ENCODE measurements at regions not wholly inside any gene's neighbourhood (a gene's known extent, or its start where the extent isn't known, plus 50 kb on each side); places are given as distances from the start of the nearest gene placed in this dataset.

- Histone ChIP-seq H3K9me3 (ENCODE audit: control insufficient read depth, insufficient read depth, low read depth, low read length) (no peaks in the 10 kb centered on the region), H3K4me3 (ENCODE audit: low read depth, low read length) (no peak overlapping the region), H3K27ac (ENCODE audit: extremely low read depth, low read depth, low read length) (0 out of 2 replicates have a peak overlapping the region, but pooled peaks have one; percentile 37), H3K4me1 (ENCODE audit: control insufficient read depth, insufficient read depth, low read length) (peaks cover 15% of the 10 kb centered on the region), H3K36me3 (ENCODE audit: control insufficient read depth in 2 of 2, insufficient read depth in 1 of 2, low read length in 2 of 2) (peaks cover 0 to 7% of the 10 kb centered on the region in 2 experiments; a peak in 2 of 3 replicates)
- CTCF ChIA-PET: interaction anchor here (0.6 to 2.2 kb wide), 3 partner anchors 23 to 82 kb away, joined by 3 to 9 read pairs (median 3); no protein-coding TSS in a partner anchor
- POLR2A ChIA-PET: interaction anchor here (0.6 to 0.8 kb wide), 4 partner anchors 39 to 139 kb away, joined by 3 to 5 read pairs (median 4); a partner anchor contains a TSS
- 0 out of 2 replicates have a peak, but pooled peaks have one; percentile 3 for TF ChIP-seq KLF7 (tag by site-specific recombination; IDR thresholded peaks at IDR 0.05; ENCODE audit: borderline replicate concordance)
- no peak for TF ChIP-seq ZNF560 (tag by site-specific recombination; IDR thresholded peaks at IDR 0.05; ENCODE audit: borderline replicate concordance)
- no peak for TF ChIP-seq ZNF37A (tag by site-specific recombination; IDR thresholded peaks at IDR 0.05)
- no peak for TF ChIP-seq ZNF341 (tag by site-specific recombination; IDR thresholded peaks at IDR 0.05; ENCODE audit: low read depth)
- TF ChIP-seq OSR2 (tag by site-specific recombination; IDR thresholded peaks at IDR 0.05): no peak
- 0 out of 2 replicates have a peak, but pooled peaks have one; percentile 28 for TF ChIP-seq ZNF600 (tag by site-specific recombination; IDR thresholded peaks at IDR 0.05)
Observed at GRCh38 chr18:46250812-46251173, 146.6 kb downstream of the HAUS1 start.

DNA sequence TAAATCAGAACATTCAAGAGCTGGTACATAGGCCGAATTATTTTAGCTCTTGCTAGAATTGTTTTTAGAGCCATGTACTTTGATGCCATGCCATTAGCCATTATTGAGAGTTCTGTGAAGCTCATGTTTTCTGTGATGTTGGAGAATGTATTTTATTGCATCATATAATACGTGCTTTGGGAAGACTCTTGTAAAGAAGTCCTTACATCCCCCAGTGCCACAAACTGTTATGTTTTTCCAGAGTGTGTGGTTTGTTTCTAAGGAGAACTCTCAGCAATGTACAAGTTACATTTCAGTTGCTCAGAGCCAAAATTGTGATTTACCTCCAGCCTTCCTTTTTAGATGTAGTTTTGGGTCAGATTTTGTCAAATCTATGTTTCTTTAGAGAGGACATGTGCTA lies 148.6 kb downstream of the HAUS1 start:
- POLR2A ChIA-PET: no interaction called here
- CTCF ChIA-PET: interaction anchor here (0.6 to 1.4 kb wide), 5 partner anchors 9 to 815 kb away, joined by 3 to 4 read pairs (median 3); a partner anchor contains a TSS
- TF ChIP-seq, protein P1, sequence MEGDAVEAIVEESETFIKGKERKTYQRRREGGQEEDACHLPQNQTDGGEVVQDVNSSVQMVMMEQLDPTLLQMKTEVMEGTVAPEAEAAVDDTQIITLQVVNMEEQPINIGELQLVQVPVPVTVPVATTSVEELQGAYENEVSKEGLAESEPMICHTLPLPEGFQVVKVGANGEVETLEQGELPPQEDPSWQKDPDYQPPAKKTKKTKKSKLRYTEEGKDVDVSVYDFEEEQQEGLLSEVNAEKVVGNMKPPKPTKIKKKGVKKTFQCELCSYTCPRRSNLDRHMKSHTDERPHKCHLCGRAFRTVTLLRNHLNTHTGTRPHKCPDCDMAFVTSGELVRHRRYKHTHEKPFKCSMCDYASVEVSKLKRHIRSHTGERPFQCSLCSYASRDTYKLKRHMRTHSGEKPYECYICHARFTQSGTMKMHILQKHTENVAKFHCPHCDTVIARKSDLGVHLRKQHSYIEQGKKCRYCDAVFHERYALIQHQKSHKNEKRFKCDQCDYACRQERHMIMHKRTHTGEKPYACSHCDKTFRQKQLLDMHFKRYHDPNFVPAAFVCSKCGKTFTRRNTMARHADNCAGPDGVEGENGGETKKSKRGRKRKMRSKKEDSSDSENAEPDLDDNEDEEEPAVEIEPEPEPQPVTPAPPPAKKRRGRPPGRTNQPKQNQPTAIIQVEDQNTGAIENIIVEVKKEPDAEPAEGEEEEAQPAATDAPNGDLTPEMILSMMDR (tag by site-specific recombination; IDR thresholded peaks at IDR 0.05): no peak
- TF ChIP-seq ZNF621 (tag by site-specific recombination; IDR thresholded peaks at IDR 0.05): no peak
- TF ChIP-seq ZNF174 (tag by site-specific recombination; IDR thresholded peaks at IDR 0.05): no peak
- no peak for TF ChIP-seq ZNF37A (tag by site-specific recombination; IDR thresholded peaks at IDR 0.05)
- no peak for TF ChIP-seq OSR2 (tag by site-specific recombination; IDR thresholded peaks at IDR 0.05)
- TF ChIP-seq ZBTB20 (tag by site-specific recombination; IDR thresholded peaks at IDR 0.05): no peak
- no peak for TF ChIP-seq ZBTB21 (tag by site-specific recombination; IDR thresholded peaks at IDR 0.05)
- H3K9me3 ChIP-seq (ENCODE audit: control insufficient read depth, insufficient read depth, low read depth, low read length): no peaks in the 10 kb centered on the region
- peaks cover 15% of the 10 kb centered on the region for H3K4me1 ChIP-seq (ENCODE audit: control insufficient read depth, insufficient read depth, low read length)
- H3K4me3 ChIP-seq (ENCODE audit: low read depth, low read length): no peak overlapping the region
- no peak overlapping the region for H3K27ac ChIP-seq (ENCODE audit: extremely low read depth, low read depth, low read length)
- H3K36me3 ChIP-seq (ENCODE audit: control insufficient read depth in 2 of 2, insufficient read depth in 1 of 2, low read length in 2 of 2): peaks cover 0 to 8% of the 10 kb centered on the region in 2 experiments; a peak in 2 of 3 replicates

- TF ChIP-seq MYNN (tag by site-specific recombination; IDR thresholded peaks at IDR 0.05; ENCODE audit: borderline replicate concordance) (no peak), ZNF221 (tag by site-specific recombination; IDR thresholded peaks at IDR 0.05; ENCODE audit: borderline replicate concordance) (no peak), ZNF629 (tag by site-specific recombination; IDR thresholded peaks at IDR 0.05) (no peak), ZNF10 (tag by site-specific recombination; IDR thresholded peaks at IDR 0.05) (no peak), ZNF211 (tag by site-specific recombination; IDR thresholded peaks at IDR 0.05; ENCODE audit: low read depth) (no peak), ZNF658 (tag by site-specific recombination; IDR thresholded peaks at IDR 0.05) (no peak), MZF1 (tag by site-specific recombination; IDR thresholded peaks at IDR 0.05; ENCODE audit: borderline replicate concordance) (no peak), ZFHX2 (tag by site-specific recombination; conservative IDR thresholded peaks at IDR 0.05) (no peak)
- no peak overlapping the region for H3K4me3 ChIP-seq (ENCODE audit: low read depth, low read length)
- peaks cover 15% of the 10 kb centered on the region for H3K4me1 ChIP-seq (ENCODE audit: control insufficient read depth, insufficient read depth, low read length)
- H3K9me3 ChIP-seq (ENCODE audit: control insufficient read depth, insufficient read depth, low read depth, low read length): no peaks in the 10 kb centered on the region
- POLR2A ChIA-PET: no interaction called here
- CTCF ChIA-PET: interaction anchor here (0.8 to 1.6 kb wide), 5 partner anchors 10 to 561 kb away, joined by 3 to 16 read pairs (median 3); a partner anchor contains a TSS
- H3K27ac ChIP-seq (ENCODE audit: extremely low read depth, low read depth, low read length): no peak overlapping the region
- H3K36me3 ChIP-seq (ENCODE audit: control insufficient read depth in 2 of 2, insufficient read depth in 1 of 2, low read length in 2 of 2): peaks cover 0 to 12% of the 10 kb centered on the region in 2 experiments; a peak in 2 of 3 replicates
Observed at GRCh38 chr18:46253498-46253897, 149.3 kb downstream of the HAUS1 start.
